ENCODE measurements at regions not wholly inside any gene's neighbourhood (a gene's known extent, or its start where the extent isn't known, plus 50 kb on each side); places are given as distances from the start of the nearest gene placed in this dataset.

DNA sequence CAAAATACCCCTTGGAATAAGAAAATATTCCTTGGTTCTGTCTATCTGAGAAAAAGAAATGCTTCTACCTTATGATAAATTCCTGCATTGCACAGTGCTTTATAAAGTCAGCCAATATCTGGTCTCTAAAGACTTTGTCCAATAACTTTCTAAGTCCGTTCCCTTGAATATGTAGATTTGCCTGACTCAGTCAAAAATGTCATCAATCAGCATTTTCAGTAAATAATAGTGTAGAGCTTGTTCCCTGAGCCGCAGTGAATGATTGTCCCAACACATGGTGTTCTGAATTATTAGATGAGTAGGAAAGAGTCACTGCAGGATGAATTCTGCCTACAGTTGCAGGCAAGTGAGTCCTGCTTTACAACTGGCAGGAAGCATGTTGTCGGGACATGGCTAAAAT is 316.8 kb upstream of the RBMS1 start:
- DNase-seq (ENCODE audit: low read depth): no peak
- H3K4me3 ChIP-seq (ENCODE audit: low read depth, low read length): no peak overlapping the region
- no peak for TF ChIP-seq CTCF (conservative IDR thresholded peaks at IDR 0.05; ENCODE audit: low read depth, low read length)

- TF ChIP-seq CTCF (conservative IDR thresholded peaks at IDR 0.05; ENCODE audit: low read depth, low read length): no peak
- no peak overlapping the region for H3K4me3 ChIP-seq (ENCODE audit: low read depth, low read length)
- DNase-seq (ENCODE audit: low read depth): no peak
These were observed 319.4 kb upstream of the RBMS1 start for GRCh38 chr2:160812830-160813505.

DNA sequence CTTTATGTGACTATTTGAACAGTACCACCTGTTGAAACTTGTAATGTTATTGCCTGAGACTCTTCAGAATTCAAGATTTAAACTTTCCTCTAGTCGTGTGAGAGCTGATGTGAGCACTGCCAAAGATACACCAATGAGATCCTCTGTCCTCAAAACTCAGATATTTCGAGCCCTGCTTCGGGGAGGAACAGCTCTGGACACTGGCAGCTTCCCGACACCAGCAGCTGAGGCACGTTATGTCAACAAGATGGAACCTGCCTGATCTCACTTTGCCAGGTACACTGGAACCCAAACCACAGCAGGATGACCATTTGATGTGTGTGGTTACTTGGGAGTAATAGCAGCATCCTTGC is 319.9 kb upstream of the RBMS1 start:
- no peak overlapping the region for H3K4me3 ChIP-seq (ENCODE audit: low read depth, low read length)
- no peak for DNase-seq (ENCODE audit: low read depth)
- TF ChIP-seq CTCF (conservative IDR thresholded peaks at IDR 0.05; ENCODE audit: low read depth, low read length): no peak

DNA sequence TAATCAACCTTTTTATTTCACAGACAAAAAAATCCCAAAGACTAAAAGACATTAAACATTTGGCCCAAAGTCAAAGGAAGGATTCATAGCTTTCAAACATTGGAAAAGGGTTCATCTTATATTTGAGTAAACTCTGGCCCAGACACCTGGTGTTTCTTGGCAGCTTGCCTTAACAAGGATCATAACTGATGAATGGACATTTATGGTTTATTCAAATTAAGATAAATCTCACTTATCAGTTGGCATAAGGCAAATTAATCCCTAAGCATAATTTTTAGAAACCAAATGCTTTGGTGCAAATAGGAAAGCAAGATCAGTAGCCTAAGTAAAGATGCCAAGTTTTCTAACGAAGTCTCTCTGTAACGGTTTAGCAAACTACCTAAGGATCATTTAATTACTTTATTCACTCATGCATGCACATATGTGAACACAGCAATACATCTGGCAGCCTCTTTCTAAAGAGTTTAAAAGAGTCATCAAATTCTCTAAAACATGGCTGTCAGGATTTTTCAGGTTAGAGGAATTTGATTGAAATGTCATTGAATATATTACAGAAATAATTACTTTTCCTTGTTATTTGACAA is 323.4 kb upstream of the RBMS1 start:
- TF ChIP-seq CTCF (conservative IDR thresholded peaks at IDR 0.05; ENCODE audit: low read depth, low read length): no peak

GRCh38 chr2:160820691-160821090 is 327.1 kb upstream of the RBMS1 start:
- TF ChIP-seq CTCF (conservative IDR thresholded peaks at IDR 0.05; ENCODE audit: low read depth, low read length): no peak

More for the DNA sequence above, 323.4 kb upstream of the RBMS1 start:
- H3K4me3 ChIP-seq (ENCODE audit: low read depth, low read length): no peak overlapping the region
- no peak for DNase-seq (ENCODE audit: low read depth)

DNA sequence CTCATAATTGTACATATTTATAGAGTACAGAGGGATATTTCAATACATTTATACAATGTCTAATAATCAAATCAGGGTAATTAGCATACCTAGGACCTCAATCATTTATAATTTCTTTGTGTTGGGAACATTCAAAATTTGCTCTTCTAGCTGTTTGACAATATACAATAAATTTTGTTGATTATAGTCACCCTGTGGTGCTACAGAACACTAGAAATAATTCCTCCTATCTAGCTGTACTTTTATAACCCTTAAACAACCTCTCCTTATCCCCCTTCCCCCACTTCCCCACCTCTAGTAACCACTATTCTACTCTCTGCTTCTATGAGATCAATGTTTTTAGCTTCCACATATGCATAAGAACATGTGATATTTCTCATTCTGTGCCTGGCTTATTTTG is 328.4 kb upstream of the RBMS1 start:
- TF ChIP-seq CTCF (conservative IDR thresholded peaks at IDR 0.05; ENCODE audit: low read depth, low read length): no peak

More at GRCh38 chr2:160820691-160821090, 327.1 kb upstream of the RBMS1 start:
- no peak for DNase-seq (ENCODE audit: low read depth)
- no peak overlapping the region for H3K4me3 ChIP-seq (ENCODE audit: low read depth, low read length)

GRCh38 chr2:160825433-160825832 is 331.8 kb upstream of the RBMS1 start:
- no peak for TF ChIP-seq CTCF (conservative IDR thresholded peaks at IDR 0.05; ENCODE audit: low read depth, low read length)
- DNase-seq (ENCODE audit: low read depth): no peak
- no peak overlapping the region for H3K4me3 ChIP-seq (ENCODE audit: low read depth, low read length)

More for the DNA sequence above, 328.4 kb upstream of the RBMS1 start:
- no peak for DNase-seq (ENCODE audit: low read depth)
- H3K4me3 ChIP-seq (ENCODE audit: low read depth, low read length): no peak overlapping the region

Data from epithelial cell of proximal tubule (primary cell).